A549 (cell line): ENCODE measurements at regions not wholly inside any gene's neighbourhood (a gene's known extent, or its start where the extent isn't known, plus 50 kb on each side); places are given as distances from the start of the nearest gene placed in this dataset.

Source experiments
- CBX8 ChIP-seq: fragments of 200-600 bp; sonication (generic); IDR thresholded peaks from 2 replicates; pipeline ENCODE4 v1.6.1; 2016
- CEBPB ChIP-seq, 2 experiments: fragments of >200 bp in 1 of 2; sonication (Bioruptor Twin) in 1 of 2; formaldehyde crosslinking in 1 of 2; IDR thresholded peaks; 2 replicates each; pipeline ENCODE4 v1.6.1; 2012 to 2016
- CHD2 ChIP-seq: fragments of 150-350 bp; IDR thresholded peaks from 2 replicates; pipeline ENCODE4 v1.6.1; 2014; ENCODE audit warnings: low read length; ENCODE audit not compliant: partially characterized antibody
- EP300 ChIP-seq, 2 experiments: fragments of >200 bp; sonication (Bioruptor Twin); formaldehyde crosslinking; IDR thresholded peaks; 2 replicates in 1 of 2; 3 replicates in 1 of 2; pipeline ENCODE4 v1.6.1; 2016 to 2017
- FOSL2 ChIP-seq, 2 experiments: fragments of 450-650 bp in 1 of 2; fragments of >200 bp in 1 of 2; sonication (Bioruptor Twin) in 1 of 2; formaldehyde crosslinking; IDR thresholded peaks; 2 replicates each; pipeline versions ENCODE4 v1.5.0 to v1.6.1; 2016 to 2020; ENCODE audit warnings: mild to moderate bottlenecking in 1 of 2, moderate library complexity in 1 of 2
- JUNB ChIP-seq: fragments of >200 bp; sonication (Bioruptor Twin); formaldehyde crosslinking; IDR thresholded peaks from 2 replicates; pipeline ENCODE4 v1.6.1; 2016
- POLR2A ChIP-seq: IDR thresholded peaks from 2 replicates; pipeline ENCODE4 v1.6.1; 2012; ENCODE audit warnings: mild to moderate bottlenecking, low read length
- RNF2 ChIP-seq: fragments of 200-600 bp; sonication (generic); IDR thresholded peaks from 2 replicates; pipeline ENCODE4 v1.6.1; 2016; ENCODE audit warnings: low read depth, mild to moderate bottlenecking, antibody characterized with exemption, moderate library complexity, borderline replicate concordance
- SMC3 ChIP-seq: fragments of >200 bp; sonication (Bioruptor Twin); formaldehyde crosslinking; IDR thresholded peaks from 3 replicates; pipeline ENCODE4 v1.6.1; 2018; ENCODE audit warnings: inconsistent platforms
- TFCP2L1 ChIP-seq: fragments of 250-450 bp; sonication (Bioruptor Pico); IDR thresholded peaks from 2 replicates; pipeline ENCODE4 v1.5.0; 2021; ENCODE audit warnings: mild to moderate bottlenecking
- TP53 ChIP-seq: fragments of 250-450 bp; sonication (Bioruptor Pico); IDR thresholded peaks from 2 replicates; pipeline ENCODE4 v1.5.0; 2021; ENCODE audit warnings: mild to moderate bottlenecking, moderate library complexity
- TF ChIP-seq, protein P1 (sequence below): fragments of 200-600 bp; sonication (generic); IDR thresholded peaks from 2 replicates; pipeline ENCODE4 v1.6.1; 2016; ENCODE audit warnings: antibody characterized with exemption, mild to moderate bottlenecking, moderate library complexity
- TF ChIP-seq, protein P2 (sequence below): fragments of >200 bp; sonication (Bioruptor Twin); formaldehyde crosslinking; IDR thresholded peaks from 3 replicates; pipeline ENCODE4 v1.5.1; 2016

DNA sequence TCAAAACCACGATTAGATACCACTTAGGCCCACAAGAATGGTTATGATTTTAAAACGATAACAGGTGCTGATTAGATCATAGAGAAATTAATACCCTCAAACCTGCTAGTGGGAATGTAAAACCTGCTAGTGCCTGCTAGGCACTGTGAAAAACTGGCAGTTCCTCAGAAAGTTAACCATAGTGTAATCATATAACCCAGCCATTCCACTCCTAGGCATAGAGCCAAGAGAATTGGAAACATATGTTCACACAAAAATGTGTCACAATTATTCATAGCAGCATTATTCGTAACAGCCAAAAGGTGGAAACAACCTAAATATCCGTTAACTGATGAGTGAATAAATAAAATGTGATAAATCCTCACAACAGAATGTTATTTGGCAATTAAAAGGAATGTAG, 122.2 kb upstream of the SYN3 start:
- TF ChIP-seq, protein P1, sequence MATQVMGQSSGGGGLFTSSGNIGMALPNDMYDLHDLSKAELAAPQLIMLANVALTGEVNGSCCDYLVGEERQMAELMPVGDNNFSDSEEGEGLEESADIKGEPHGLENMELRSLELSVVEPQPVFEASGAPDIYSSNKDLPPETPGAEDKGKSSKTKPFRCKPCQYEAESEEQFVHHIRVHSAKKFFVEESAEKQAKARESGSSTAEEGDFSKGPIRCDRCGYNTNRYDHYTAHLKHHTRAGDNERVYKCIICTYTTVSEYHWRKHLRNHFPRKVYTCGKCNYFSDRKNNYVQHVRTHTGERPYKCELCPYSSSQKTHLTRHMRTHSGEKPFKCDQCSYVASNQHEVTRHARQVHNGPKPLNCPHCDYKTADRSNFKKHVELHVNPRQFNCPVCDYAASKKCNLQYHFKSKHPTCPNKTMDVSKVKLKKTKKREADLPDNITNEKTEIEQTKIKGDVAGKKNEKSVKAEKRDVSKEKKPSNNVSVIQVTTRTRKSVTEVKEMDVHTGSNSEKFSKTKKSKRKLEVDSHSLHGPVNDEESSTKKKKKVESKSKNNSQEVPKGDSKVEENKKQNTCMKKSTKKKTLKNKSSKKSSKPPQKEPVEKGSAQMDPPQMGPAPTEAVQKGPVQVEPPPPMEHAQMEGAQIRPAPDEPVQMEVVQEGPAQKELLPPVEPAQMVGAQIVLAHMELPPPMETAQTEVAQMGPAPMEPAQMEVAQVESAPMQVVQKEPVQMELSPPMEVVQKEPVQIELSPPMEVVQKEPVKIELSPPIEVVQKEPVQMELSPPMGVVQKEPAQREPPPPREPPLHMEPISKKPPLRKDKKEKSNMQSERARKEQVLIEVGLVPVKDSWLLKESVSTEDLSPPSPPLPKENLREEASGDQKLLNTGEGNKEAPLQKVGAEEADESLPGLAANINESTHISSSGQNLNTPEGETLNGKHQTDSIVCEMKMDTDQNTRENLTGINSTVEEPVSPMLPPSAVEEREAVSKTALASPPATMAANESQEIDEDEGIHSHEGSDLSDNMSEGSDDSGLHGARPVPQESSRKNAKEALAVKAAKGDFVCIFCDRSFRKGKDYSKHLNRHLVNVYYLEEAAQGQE, result no peak
- TF ChIP-seq, protein P2, sequence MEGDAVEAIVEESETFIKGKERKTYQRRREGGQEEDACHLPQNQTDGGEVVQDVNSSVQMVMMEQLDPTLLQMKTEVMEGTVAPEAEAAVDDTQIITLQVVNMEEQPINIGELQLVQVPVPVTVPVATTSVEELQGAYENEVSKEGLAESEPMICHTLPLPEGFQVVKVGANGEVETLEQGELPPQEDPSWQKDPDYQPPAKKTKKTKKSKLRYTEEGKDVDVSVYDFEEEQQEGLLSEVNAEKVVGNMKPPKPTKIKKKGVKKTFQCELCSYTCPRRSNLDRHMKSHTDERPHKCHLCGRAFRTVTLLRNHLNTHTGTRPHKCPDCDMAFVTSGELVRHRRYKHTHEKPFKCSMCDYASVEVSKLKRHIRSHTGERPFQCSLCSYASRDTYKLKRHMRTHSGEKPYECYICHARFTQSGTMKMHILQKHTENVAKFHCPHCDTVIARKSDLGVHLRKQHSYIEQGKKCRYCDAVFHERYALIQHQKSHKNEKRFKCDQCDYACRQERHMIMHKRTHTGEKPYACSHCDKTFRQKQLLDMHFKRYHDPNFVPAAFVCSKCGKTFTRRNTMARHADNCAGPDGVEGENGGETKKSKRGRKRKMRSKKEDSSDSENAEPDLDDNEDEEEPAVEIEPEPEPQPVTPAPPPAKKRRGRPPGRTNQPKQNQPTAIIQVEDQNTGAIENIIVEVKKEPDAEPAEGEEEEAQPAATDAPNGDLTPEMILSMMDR, result no peak
- TF ChIP-seq FOSL2 (IDR thresholded peaks at IDR 0.05), result no peak
- TF ChIP-seq FOSL2 (CRISPR knock-in tag; IDR thresholded peaks at IDR 0.05), result no peak
- TF ChIP-seq SMC3, result no peak
- TF ChIP-seq POLR2A, result no peak
- no peak for TF ChIP-seq RNF2
- no peak for TF ChIP-seq JUNB
- no peak for TF ChIP-seq EP300 (IDR thresholded peaks at IDR 0.05)
- TF ChIP-seq TFCP2L1 (CRISPR knock-in tag), result no peak
- no peak for TF ChIP-seq TP53
- TF ChIP-seq CHD2, result no peak
- no peak for TF ChIP-seq CBX8
- no peak for TF ChIP-seq CEBPB (IDR thresholded peaks at IDR 0.05)
